SK-N-MC (cell line): ENCODE measurements at regions not wholly inside any gene's neighbourhood (a gene's known extent, or its start where the extent isn't known, plus 50 kb on each side); places are given as distances from the start of the nearest gene placed in this dataset.

Experiments used
- DNase-seq: peaks from one replicate; pipeline ENCODE4 v3.0.0-alpha.2; 2011; ENCODE audit warnings: low read depth, low spot score
- H3K27ac ChIP-seq: fragments of 200-600 bp; sonication (generic); 2 replicates; pipeline ENCODE4 v1.5.1; 2016; ENCODE audit warnings: mixed run types
- H3K36me3 ChIP-seq: fragments of 200-600 bp; sonication (generic); 2 replicates; pipeline ENCODE4 v1.6.1; 2017; ENCODE audit warnings: antibody characterized with exemption, low read length, mixed read lengths; ENCODE audit not compliant: insufficient read depth
- H3K4me3 ChIP-seq: fragments of 200-600 bp; sonication (generic); 2 replicates; pipeline ENCODE4 v1.5.1; 2016
- H3K9ac ChIP-seq: fragments of 200-600 bp; sonication (generic); 2 replicates; pipeline ENCODE4 v1.8.0; 2017; ENCODE audit warnings: mixed run types, mixed read lengths; ENCODE audit not compliant: insufficient read length
- H3K9me3 ChIP-seq: fragments of 200-600 bp; sonication (generic); 2 replicates; pipeline ENCODE4 v1.6.1; 2017; ENCODE audit warnings: low read depth, mild to moderate bottlenecking, antibody characterized with exemption, low read length, moderate library complexity, mixed read lengths
- EZH2 ChIP-seq: fragments of 200-600 bp; sonication (generic); IDR thresholded peaks from one replicate; pipeline ENCODE4 v1.6.1; 2017; ENCODE audit warnings: antibody characterized with exemption
- FOXP2 ChIP-seq: optimal IDR thresholded peaks from 2 replicates; pipeline ENCODE3; 2011; ENCODE audit warnings: mild to moderate bottlenecking, moderate library complexity; ENCODE audit not compliant: insufficient read depth; ENCODE audit errors: extremely low read length, control extremely low read depth
- POLR2AphosphoS5 ChIP-seq: IDR thresholded peaks from 2 replicates; pipeline ENCODE4 v1.6.1; 2012; ENCODE audit warnings: mild to moderate bottlenecking, low read depth, low read length, borderline replicate concordance

DNA sequence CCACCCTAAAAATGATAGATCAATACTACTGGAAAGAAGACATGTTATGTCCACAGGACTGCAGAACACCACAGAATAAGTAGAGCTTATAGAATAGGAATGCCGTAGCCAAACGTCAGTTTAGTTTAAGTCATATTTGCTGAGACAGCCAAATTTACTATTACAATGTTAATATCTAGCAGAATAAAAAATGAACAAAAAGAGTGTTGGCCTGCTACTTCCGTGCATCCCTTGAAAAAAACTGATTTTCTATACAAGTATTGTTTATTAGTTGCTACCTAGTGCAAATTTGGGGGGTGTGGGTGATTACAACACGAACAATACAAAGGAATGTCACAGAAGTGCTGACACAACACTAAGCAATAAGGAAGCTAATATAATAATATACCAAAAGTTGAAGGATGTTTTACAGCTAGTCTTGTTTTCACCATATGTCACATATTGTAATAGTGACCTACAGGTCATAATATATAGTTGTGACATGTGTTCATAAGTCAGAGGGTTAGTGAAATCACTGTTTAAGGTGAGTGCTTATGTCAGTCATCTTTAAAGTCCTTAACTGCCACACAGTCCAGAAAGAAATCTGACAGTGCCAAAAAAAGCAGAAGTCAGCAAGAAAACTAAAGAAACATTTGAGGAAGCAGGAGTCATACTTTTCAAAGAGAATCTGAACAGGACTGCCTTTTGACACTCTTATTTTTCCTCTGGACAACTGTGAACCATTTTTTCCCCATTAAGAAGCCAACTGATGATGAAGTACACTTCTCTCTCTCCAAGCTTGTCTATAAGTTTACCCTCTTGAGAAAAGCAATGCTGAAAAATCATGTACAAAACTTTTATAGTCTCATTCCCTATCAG, 376.4 kb downstream of the ZEB2 start:
- Histone ChIP-seq H3K9me3 (no peaks in the 10 kb centered on the region), H3K9ac (no peak overlapping the region), H3K27ac (peak overlapping the region; percentile 60), H3K4me3 (no peak overlapping the region), H3K36me3 (no peaks in the 10 kb centered on the region)
- TF ChIP-seq FOXP2, result no peak
- no peak for TF ChIP-seq POLR2AphosphoS5
- TF ChIP-seq EZH2, result no peak
- no peak for DNase-seq

DNA sequence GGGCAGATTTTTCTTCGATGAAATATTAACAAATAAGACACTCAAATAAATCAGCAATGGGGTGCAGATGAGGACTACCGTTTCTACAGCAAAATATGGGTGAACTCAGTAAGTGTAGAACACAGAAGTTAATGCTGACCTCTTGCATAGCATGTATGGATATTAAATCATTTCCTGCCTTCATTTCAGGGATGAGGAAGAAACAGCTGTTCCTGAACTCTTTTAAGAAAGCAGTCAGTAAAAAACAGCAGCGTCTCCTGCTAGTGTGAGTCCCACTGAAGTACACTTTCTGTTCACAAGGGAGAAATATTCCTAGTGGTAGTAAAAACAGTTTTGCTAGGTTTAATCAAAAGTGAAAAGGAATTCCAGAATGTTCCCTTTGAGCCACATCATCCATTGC, 379.0 kb downstream of the ZEB2 start:
- Histone ChIP-seq H3K9me3 (no peaks in the 10 kb centered on the region), H3K9ac (no peak overlapping the region), H3K4me3 (no peak overlapping the region), H3K27ac (peak overlapping the region; percentile 71), H3K36me3 (no peaks in the 10 kb centered on the region)
- DNase-seq, result no peak
- no peak for TF ChIP-seq FOXP2
- no peak for TF ChIP-seq EZH2
- no peak for TF ChIP-seq POLR2AphosphoS5

DNA sequence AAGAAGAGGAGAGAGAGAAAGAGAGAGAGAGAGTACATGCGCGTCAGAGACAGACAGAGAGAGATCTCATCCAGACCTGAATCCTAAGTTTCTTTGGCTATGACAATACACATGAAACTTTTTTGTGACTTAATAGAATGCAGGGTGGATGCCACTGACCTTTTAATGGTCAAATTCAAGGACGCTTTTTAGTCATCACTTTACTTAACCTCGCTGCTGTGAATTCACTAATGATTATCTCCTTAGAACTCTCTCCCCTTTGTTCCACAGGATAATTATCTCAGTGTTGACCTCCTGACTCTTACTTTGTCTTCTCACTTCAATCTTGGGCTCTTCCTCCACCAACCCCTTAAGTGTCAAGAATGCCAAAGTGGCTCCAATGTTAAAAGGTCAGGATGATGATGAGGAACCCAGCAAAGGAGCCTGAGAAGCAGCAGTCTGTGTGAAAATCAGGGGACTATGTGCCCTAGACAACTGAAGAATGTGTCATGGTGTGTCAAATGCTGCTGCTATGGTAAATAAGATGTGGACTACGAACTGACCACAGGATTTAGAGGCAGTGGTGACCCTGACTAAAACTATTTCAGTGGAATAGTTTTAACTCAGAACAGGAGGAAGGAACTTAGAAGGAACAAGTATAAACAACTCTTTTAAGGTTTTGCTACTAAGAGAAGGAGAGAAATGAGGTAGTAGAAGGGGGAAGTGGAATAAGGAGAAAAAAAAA, 382.1 kb downstream of the ZEB2 start:
- Histone ChIP-seq H3K4me3 (no peak overlapping the region), H3K27ac (no peak overlapping the region), H3K36me3 (no peaks in the 10 kb centered on the region), H3K9me3 (no peaks in the 10 kb centered on the region), H3K9ac (no peak overlapping the region)
- no peak for DNase-seq
- no peak for TF ChIP-seq POLR2AphosphoS5
- TF ChIP-seq EZH2, result no peak
- TF ChIP-seq FOXP2, result no peak

DNA sequence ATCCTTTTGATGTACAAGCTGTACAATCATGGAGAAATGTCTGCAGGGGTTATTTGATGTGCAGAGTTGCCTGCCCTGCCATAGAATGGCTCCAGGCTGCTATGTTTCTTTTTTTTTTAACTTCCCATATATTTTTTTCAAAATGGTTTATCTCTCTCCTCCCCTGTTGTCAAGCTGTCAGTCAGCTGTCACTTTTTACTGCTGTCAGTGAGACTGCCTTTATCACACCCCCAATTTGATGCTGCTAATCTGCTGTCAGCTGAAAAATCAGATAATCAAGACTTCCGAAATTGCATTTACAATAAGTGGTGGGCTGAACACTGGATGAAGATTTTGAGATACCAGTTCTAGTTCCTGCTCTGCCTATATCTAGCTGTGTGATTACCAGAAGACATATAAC, 382.6 kb downstream of the ZEB2 start:
- Histone ChIP-seq H3K36me3 (no peaks in the 10 kb centered on the region), H3K4me3 (no peak overlapping the region), H3K9ac (no peak overlapping the region), H3K27ac (no peak overlapping the region), H3K9me3 (no peaks in the 10 kb centered on the region)
- TF ChIP-seq EZH2 (no peak), POLR2AphosphoS5 (no peak)
- DNase-seq, result no peak

DNA sequence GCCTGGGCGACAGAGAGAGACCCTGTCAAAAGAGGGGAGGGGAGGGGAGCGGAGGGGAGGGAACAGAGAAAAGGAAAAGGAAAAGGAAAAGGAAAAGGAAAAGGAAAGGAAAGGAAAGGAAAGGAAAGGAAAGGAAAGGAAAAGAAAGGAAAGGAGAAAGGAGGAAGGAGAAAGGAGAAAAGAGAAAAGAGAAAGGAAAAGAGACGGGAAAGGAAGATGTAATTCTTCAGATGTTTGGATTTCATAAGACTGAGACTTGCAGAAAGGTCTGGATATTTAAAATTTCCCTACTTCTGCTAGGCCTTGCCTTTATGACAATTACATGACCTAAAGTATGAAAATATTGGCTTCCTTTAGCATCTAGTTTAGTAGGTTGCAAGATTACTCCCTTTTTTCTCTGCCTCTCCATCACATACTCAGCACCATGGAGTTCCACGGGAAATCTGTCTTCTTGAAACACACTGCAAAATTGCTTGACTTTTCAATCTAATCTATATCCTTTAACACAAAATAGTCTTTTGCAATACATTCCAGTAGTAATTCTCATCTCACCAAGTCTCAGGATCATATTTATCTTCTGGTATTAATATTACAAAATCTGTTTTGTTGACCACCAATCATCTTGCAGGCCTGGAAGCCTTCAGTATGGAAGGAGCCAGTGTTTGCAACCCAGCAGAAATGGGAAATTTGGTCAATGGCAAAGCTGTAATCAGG, 383.5 kb downstream of the ZEB2 start:
- Histone ChIP-seq H3K36me3 (no peaks in the 10 kb centered on the region), H3K9ac (no peak overlapping the region), H3K4me3 (no peak overlapping the region), H3K9me3 (no peaks in the 10 kb centered on the region), H3K27ac (no peak overlapping the region)
- TF ChIP-seq FOXP2 (no peak), EZH2 (no peak), POLR2AphosphoS5 (no peak)
- DNase-seq, result no peak

DNA sequence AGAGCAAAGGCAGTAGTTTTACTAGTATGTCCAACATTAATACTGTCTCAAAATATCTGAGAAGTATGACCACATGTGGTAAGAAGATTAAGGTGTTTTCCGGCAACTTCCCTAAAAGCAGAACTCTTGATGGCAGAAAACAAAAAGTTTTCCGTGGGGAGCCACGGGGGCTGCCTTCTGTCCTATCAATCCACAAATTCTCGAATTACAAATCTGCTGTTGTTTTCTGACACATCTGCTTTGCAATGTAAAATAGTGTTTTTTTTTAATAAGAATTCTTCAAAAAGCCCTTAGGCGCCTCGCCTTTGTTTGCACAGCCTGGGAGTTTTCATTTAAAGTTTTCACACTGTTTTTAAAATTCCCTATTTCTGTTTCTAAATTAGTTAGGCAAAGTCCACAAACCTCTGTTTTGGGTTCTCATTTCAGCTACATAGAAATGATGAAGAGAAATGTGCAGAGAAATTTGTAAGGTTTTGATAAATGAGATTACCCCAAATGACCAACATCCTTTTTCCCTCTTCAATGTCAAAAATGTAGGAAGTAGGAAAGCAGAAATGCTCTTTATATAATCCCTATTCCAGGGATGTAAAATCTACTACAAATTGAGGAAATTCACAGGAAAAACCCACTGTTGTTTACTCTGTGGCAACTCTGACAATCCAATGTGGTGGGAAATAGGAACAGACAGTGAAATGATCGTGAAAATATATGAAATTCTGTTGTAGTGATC, 385.8 kb downstream of the ZEB2 start:
- peak overlapping the region; percentile 92 for H3K27ac ChIP-seq
- DNase-seq, result no peak

DNA sequence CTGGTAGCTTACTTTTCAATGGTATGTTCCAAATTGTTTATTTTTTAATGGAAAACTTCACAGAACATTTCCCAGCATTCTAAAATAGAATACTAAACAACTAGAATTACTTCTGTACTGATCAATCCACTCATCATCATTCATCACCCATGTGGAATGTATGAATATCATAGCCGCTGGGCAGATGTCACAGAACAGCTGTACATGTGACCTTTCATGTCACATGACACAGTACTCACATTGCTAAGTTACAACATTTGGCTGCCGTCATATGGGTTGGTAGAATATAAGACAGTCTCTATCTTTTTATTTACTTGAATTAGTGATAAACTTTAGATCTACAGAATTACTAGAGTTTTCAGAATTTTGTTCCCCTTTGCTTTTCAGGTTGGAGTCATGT, 387.6 kb downstream of the ZEB2 start:
- TF ChIP-seq EZH2 (no peak), FOXP2 (no peak), POLR2AphosphoS5 (no peak)
- DNase-seq, result no peak

More for the DNA sequence above, 385.8 kb downstream of the ZEB2 start:
- TF ChIP-seq POLR2AphosphoS5 (no peak), EZH2 (no peak), FOXP2 (no peak)
- no peaks in the 10 kb centered on the region for H3K9me3 ChIP-seq
- H3K4me3 ChIP-seq, result peak overlapping the region; percentile 68
- peak overlapping the region; percentile 47 for H3K9ac ChIP-seq
- H3K36me3 ChIP-seq, result no peaks in the 10 kb centered on the region

DNA sequence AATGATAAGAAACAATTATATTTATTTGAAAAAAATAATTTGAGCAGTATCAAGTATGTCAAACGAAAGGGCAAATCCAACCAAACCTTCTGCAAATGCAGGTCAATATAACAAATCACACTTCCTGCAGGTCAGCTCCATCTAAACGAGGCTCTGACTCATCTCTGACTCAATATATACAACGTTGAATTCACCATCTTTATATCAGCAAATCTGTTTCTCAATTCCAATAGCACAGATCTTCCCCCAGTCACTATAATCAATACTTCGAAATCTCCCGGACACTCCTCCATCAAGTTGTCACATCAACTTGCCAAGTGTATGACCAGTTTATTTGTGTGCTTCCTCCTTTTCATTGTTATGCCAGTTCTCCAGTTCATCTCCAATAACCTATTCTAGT, 388.9 kb downstream of the ZEB2 start:
- DNase-seq, result no peak

More for the DNA sequence above, 387.6 kb downstream of the ZEB2 start:
- H3K36me3 ChIP-seq, result no peaks in the 10 kb centered on the region
- H3K4me3 ChIP-seq, result no peak overlapping the region
- H3K27ac ChIP-seq, result no peak overlapping the region
- no peaks in the 10 kb centered on the region for H3K9me3 ChIP-seq
- H3K9ac ChIP-seq, result no peak overlapping the region

More for the DNA sequence above, 388.9 kb downstream of the ZEB2 start:
- Histone ChIP-seq H3K27ac (no peak overlapping the region), H3K36me3 (no peaks in the 10 kb centered on the region), H3K9ac (no peak overlapping the region), H3K4me3 (no peak overlapping the region), H3K9me3 (no peaks in the 10 kb centered on the region)
- no peak for TF ChIP-seq FOXP2
- TF ChIP-seq EZH2, result no peak
- TF ChIP-seq POLR2AphosphoS5, result no peak
